ENCODE measurements at regions not wholly inside any gene's neighbourhood (a gene's known extent, or its start where the extent isn't known, plus 50 kb on each side); places are given as distances from the start of the nearest gene placed in this dataset.
A peak's percentile ranks its signal among the peaks of the same experiment; 100 is the strongest.
"Not testable (repeated sequence)": the region's sequence is repeated elsewhere in the genome, so short reads cannot be mapped to it uniquely, and the experiment has no call there.

- DNase-seq (ENCODE audit: low spot score): no peak
Observed at GRCh38 chr18:56316727-56317126, 321.7 kb downstream of the TXNL1 start.

- no peak for DNase-seq (ENCODE audit: low spot score)
Observed at GRCh38 chr18:56315363-56315762, 323.0 kb downstream of the TXNL1 start.

GRCh38 chr18:56314396-56314795, 324.0 kb downstream of the TXNL1 start:
- DNase-seq (ENCODE audit: low spot score): no peak

DNA sequence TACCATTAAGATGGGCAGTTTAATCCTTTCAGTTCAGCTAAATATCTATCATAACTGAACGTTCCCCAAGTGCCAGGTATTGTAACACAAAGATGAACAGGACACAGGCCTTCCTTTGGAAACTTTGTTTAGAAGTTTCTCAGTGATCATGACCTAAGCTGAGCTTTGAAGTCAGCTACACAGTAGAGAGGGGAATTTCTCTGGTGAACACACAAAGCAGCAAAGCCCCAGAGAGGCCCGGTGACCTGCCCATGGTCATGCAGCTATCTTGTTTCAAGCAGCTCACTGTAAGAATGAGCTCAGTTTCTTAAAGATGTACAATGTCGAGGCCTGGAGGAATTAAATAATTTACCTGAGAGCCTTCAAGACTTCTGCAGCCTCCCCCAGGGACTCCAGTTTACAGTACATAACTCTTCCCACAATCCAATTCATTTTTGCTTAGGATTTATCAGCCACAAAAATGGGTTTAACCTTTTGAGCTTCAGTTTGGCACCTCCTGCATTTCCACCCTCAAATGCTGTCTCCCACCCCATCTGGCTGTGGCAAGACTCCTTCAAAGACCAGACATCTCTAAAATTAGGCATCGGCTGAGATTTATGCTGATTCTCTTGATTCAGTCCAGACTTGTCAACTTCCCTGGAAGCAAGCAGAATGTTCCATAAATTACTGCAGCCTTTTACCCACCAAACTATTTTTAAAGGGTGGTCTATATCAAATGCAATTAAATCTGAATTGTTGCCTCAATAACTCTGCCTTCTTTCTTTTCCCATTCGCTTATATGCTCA, 325.6 kb downstream of the TXNL1 start:
- DNase-seq (ENCODE audit: low spot score): no peak

GRCh38 chr18:56309104-56309503, 329.3 kb downstream of the TXNL1 start:
- DNase-seq (ENCODE audit: low spot score): no peak

DNA sequence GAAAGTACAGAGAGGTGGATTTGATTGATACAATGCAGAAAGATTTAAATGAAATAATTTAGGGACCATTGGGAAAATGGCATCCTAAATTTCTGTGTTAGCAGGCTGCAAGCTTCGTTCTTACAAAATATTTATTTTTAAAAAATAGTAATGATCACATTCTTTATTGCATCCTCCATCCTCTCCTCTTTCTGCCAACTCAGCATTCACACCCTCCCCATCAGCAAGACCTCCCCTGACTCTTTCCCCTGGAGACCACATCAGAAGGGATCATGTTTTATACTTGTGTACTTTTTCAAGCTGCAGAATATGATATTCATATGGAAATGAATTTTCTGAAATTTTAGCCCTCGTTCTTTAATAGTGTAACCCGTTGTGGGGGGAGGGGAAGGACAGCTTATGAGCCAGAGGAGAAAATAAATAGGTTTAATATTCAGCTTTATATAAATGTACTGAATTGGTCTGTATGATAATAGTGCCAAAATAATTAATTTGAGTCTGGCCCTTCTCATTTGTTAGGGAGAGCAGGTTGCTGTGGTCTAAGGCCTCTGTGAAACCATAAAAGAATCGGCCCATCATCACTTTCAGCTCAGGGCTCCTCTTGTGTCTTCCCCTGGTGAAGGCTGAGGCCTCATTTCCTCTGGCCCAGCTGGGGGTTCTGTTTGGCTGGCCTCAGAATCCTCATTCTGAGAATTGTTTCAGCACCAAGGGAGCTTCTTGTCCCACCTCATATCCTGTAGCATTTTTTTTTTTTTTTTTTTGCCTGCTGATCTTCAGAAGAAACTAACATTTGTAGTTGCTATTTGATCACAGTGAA, 330.8 kb downstream of the TXNL1 start:
- no peak for DNase-seq (ENCODE audit: low spot score)

- DNase-seq (ENCODE audit: low spot score): no peak
Observed at GRCh38 chr18:56306797-56307196, 331.6 kb downstream of the TXNL1 start.

GRCh38 chr18:56305583-56305982, 332.8 kb downstream of the TXNL1 start:
- no peak for DNase-seq (ENCODE audit: low spot score)

DNA sequence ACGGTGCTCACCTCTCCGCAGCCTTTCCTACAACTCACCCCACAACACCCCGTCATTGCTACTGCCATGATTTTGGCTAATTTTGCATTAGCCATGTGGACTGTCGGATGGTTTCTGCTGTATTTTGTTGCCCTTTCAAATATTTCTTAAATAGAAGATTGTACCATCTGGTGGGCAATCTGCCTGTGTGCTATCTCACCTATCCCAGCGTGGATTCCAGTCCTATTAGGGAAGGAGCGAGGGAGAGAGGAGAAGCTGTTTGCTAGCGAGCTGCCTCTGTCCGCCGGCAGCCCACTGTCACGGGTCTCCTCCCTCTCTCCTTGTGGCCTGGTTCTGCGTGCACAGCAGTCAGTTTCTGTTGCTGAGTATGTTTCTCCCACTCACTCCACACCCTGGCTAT, 336.2 kb downstream of the TXNL1 start:
- no peak for DNase-seq (ENCODE audit: low spot score)

DNA sequence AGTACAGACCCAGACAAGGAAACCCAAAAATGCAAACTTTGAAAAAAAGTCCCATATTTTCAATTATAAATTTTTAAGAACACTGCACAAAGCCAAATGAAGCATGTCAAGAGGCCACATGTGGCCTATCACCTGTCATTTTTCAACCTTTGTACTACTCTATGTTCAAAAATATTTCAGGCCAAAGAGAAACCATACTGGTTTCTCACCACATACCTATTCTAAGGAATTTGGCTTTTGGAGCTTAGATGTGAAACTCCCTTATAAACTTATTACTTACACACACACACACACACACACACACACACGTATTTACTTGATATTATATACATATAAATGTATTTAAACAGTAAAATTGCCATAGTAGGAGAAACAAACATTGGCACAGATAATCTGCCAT, 338.7 kb downstream of the TXNL1 start:
- no peak for DNase-seq (ENCODE audit: low spot score)

DNA sequence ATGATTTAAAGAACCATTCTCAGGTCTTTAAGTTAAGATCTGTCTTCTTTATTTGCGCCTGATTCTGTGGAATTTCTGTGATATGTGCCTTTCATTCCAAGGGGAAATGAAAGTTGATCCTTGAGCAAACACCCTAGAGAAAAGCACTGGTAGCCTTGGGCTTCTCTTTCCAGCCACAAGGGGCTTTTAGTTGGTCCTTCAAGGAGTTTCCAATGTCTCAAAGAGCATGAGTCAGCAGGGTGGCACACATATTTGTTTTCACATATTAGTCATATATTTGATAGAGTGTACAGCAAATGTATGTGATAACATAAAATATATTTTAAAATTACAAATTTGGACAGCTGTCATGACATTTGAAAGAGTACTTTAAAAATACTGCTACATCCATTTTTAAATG, 339.5 kb downstream of the TXNL1 start:
- peak; percentile 31 for DNase-seq (ENCODE audit: low spot score)

- DNase-seq (ENCODE audit: low spot score): no peak
Observed at GRCh38 chr18:56296381-56296780, 342.0 kb downstream of the TXNL1 start.

- no peak for DNase-seq (ENCODE audit: low spot score)
Observed at GRCh38 chr18:56294484-56295183, 343.8 kb downstream of the TXNL1 start.

DNA sequence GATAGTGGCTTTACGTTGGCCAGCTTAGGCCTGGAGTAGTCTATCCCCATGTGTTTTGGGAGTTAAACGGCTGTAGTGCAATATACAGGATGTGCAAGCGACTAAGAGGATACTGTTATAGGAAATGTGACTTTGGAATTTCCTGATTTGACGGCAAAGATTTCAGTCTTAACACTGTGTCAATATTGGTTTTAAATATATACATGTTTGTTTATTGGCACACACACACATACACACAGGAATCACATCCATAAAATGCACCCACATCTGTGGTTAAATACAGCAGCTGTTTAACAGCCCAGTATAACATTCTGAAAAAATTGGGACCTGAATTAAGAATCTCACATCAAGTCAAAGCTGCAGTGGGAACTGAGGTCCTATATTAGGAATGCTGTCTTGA, 347.1 kb downstream of the TXNL1 start:
- DNase-seq (ENCODE audit: low spot score): no peak

DNA sequence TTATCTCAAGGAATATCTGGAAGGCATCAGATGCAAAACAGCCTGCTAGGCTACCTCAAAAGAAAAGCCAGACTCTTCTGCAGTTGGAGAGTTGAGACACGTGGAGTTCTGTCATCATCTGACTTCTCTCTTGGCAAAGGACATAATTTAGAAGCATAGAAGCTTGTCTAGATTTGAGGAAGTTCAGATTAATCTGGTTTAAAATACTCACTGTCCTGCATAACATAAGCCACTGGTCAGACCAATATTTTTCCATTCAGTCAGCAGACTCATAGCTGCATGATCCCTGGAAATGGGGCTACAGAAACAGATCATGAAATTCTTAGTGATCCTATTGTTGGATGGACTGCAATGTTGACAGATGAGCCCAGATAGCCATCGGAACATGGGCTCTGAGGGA, 349.0 kb downstream of the TXNL1 start:
- no peak for DNase-seq (ENCODE audit: low spot score)

DNA sequence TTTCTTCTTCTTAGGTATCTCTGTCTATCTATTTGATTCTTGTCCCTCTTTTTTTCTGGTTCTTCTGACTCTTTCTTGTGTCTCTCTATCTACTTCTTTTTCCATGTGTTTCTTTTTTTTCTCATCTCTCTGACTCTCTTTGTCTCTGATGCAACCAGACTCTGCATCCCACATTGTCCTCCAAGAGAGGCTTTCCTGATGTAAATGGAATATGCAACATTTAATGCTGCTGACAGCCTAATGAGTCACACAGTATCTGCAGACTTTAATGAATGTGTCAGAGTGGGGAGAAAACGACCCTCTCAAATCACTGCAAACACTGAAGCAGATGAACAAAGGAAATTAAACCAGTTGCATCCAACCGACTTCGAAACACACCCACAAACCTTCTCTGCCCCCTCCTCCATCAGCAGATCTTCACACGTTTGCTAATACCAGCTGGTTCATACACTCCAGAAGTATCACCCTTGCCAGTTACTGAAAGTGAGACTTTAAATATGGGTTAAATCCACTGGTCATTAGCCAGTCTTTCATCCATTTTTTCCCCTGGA, 351.5 kb downstream of the TXNL1 start:
- DNase-seq (ENCODE audit: low spot score): no peak

DNA sequence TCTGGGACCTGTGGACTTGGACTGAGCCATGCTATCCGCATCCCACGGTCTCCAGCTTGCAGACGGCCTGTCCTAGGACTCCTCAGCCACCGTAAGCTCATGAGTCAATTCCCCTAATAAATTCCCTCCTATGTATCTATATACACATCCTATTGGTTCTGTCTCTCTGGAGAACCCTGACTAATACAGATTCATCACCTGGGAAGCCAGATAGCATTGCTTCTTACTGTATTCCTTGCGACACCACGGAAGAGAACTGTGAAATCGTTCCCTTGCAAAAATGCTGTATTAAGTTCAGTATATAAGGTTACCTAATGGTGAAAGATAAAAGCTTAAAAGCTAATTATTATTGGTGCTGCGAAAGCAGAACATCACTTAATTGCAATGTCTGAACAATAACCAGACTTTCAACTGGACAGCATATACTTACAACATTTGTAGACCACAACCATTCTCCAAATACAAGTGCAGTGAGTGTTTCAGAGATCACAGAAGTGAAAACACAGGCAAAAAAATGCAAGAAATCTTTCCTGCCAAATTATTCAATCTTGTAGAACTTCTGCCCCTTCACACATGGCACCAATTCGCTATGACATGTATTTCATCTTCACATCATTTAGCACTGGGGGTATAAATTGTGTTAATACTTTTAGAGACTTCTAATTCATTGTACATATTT, 352.9 kb downstream of the TXNL1 start:
- no peak for DNase-seq (ENCODE audit: low spot score)

DNA sequence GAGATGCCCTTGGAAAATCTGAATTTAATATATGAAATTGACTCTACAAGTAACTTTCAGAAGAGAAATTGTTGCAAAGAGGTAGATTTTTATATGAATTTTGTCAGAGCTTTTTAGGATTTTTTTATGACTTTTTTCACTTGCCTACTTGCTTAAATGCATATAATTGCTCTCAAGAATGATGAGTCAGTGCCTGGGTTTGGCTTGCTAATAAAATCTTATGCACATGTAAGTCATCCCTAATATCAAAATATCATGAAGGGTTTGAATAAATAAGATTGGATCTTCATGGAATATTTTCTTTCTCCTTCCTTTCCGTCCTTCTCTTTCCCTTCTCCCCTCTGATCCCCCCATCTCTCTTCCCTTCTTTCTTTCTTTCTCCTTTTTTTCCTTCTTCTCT, 354.1 kb downstream of the TXNL1 start:
- no peak for DNase-seq (ENCODE audit: low spot score)

DNA sequence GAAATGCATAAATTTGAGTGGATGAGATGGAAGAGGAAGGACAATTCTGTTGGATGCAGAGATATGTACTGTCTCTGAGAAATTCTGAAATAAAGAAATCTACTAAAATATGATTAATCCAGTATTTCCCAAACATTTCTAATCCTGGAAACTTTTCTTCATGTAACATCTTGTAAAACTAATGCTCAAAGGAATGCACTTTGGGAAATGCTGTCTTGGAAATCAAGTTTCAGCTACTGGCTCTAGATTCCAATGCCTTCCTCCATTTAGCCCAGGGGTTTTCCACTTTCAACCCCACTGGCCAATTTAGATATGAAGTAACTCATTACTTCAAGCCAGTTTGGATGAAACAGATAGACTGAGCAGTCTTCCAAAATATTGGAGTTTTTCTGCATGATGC, 355.1 kb downstream of the TXNL1 start:
- DNase-seq (ENCODE audit: low spot score): no peak

DNA sequence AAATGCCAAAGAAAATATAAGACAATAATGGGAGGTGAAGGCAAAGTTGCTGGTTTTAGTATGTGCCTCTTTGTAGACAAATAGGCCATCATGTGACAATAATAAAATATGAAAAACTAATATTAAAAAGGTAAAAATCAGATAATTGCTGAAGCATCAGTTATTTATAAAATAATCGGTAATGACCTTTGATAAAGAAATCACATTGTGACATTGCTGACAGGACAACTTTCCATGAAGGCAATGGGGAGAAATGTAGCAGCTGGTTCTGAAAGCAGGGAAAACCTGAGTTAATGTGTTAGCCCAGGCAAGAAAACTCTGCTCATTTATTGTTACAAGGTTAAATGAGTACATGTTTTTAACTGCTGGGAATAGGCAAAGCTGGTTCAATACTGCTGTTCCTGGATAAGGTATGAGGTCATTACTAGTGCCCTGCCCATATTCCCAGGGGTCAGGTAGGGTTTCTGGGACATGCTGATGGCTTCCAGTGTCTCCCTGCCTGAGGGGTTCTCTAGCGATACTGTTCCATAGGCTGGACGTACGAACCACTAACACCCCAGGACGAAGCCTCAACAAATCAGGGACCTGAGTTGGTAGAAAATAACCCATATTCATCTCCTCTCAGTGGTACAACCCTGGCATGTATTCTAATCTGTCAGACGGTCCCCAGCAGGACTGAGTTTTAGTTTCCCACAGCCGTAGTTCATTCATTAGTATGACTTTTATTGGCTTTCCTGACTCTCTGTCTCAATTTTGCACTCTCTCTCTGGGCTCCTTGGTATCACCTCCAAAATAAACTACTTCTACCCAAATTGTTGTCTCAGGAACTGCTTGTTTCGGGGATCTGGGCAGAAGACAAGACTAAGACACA, 355.9 kb downstream of the TXNL1 start:
- no peak for DNase-seq (ENCODE audit: low spot score)

GRCh38 chr18:56279816-56280215, 358.6 kb downstream of the TXNL1 start:
- not testable (repeated sequence) for DNase-seq (ENCODE audit: low spot score)

Measured in hepatic stellate cell (primary cell).